ENCODE measurements at regions not wholly inside any gene's neighbourhood (a gene's known extent, or its start where the extent isn't known, plus 50 kb on each side); places are given as distances from the start of the nearest gene placed in this dataset.
A peak's percentile ranks its signal among the peaks of the same experiment; 100 is the strongest.

- no peak for DNase-seq (ENCODE audit: low read depth)
- no peak for TF ChIP-seq CTCF (IDR thresholded peaks at IDR 0.05; ENCODE audit: insufficient read depth, low read depth, low read length, missing control alignments)
- no peak overlapping the region for H3K4me3 ChIP-seq (ENCODE audit: low read depth, low read length)
Measured at GRCh38 chr3:76664816-76665215, 375.1 kb upstream of the ROBO2 start.

- DNase-seq (ENCODE audit: low read depth) = peak; percentile 4
- no peak for TF ChIP-seq CTCF (IDR thresholded peaks at IDR 0.05; ENCODE audit: insufficient read depth, low read depth, low read length, missing control alignments)
- no peak overlapping the region for H3K4me3 ChIP-seq (ENCODE audit: low read depth, low read length)
Measured at GRCh38 chr3:76668653-76669052, 371.2 kb upstream of the ROBO2 start.

GRCh38 chr3:76669322-76669721 is 370.6 kb upstream of the ROBO2 start:
- no peak for DNase-seq (ENCODE audit: low read depth)
- no peak overlapping the region for H3K4me3 ChIP-seq (ENCODE audit: low read depth, low read length)
- TF ChIP-seq CTCF (IDR thresholded peaks at IDR 0.05; ENCODE audit: insufficient read depth, low read depth, low read length, missing control alignments) = no peak

GRCh38 chr3:76673171-76673570 is 366.7 kb upstream of the ROBO2 start:
- TF ChIP-seq CTCF (IDR thresholded peaks at IDR 0.05; ENCODE audit: insufficient read depth, low read depth, low read length, missing control alignments) = no peak
- no peak for DNase-seq (ENCODE audit: low read depth)
- no peak overlapping the region for H3K4me3 ChIP-seq (ENCODE audit: low read depth, low read length)

- H3K4me3 ChIP-seq (ENCODE audit: low read depth, low read length) = no peak overlapping the region
- TF ChIP-seq CTCF (IDR thresholded peaks at IDR 0.05; ENCODE audit: insufficient read depth, low read depth, low read length, missing control alignments) = no peak
- no peak for DNase-seq (ENCODE audit: low read depth)
Measured at GRCh38 chr3:76679541-76679940, 360.4 kb upstream of the ROBO2 start.

GRCh38 chr3:76683256-76683655 is 356.6 kb upstream of the ROBO2 start:
- no peak overlapping the region for H3K4me3 ChIP-seq (ENCODE audit: low read depth, low read length)
- no peak for DNase-seq (ENCODE audit: low read depth)
- no peak for TF ChIP-seq CTCF (IDR thresholded peaks at IDR 0.05; ENCODE audit: insufficient read depth, low read depth, low read length, missing control alignments)

- no peak overlapping the region for H3K4me3 ChIP-seq (ENCODE audit: low read depth, low read length)
- DNase-seq (ENCODE audit: low read depth) = no peak
- TF ChIP-seq CTCF (IDR thresholded peaks at IDR 0.05; ENCODE audit: insufficient read depth, low read depth, low read length, missing control alignments) = no peak
Measured at GRCh38 chr3:76684946-76685345, 355.0 kb upstream of the ROBO2 start.
